GM18499 (cell line): ENCODE measurements at regions not wholly inside any gene's neighbourhood (a gene's known extent, or its start where the extent isn't known, plus 50 kb on each side); places are given as distances from the start of the nearest gene placed in this dataset.
"Not testable (repeated sequence)": the region's sequence is repeated elsewhere in the genome, so short reads cannot be mapped to it uniquely, and the experiment has no call there.

Experiments
- ATAC-seq: cut with Tn5 transposase; IDR thresholded peaks from one replicate; pipeline ENCODE4 v1.9.1; 2021; ENCODE audit warnings: moderate number of reproducible peaks; ENCODE audit not compliant: insufficient read depth, unreplicated experiment

DNA sequence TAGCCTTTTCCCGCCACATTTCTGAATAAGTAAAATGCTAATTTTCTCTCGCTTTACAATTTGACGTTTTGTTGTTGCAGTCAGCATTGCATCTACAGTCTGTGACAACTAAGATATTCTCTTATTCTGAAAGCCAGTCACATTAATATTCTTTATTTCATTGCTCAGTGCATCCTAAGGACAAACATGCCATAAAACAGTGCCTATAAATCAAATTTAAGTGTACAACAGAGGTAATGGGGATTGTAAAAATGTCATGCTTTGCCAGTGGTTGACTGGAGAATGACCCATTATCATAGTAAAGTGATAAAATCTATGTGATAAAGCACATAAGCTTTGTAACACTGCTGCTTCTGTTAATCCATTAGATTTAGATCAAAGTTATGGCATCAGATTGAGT lies 1850.0 kb upstream of the ACO1 start:
- no peak for ATAC-seq

DNA sequence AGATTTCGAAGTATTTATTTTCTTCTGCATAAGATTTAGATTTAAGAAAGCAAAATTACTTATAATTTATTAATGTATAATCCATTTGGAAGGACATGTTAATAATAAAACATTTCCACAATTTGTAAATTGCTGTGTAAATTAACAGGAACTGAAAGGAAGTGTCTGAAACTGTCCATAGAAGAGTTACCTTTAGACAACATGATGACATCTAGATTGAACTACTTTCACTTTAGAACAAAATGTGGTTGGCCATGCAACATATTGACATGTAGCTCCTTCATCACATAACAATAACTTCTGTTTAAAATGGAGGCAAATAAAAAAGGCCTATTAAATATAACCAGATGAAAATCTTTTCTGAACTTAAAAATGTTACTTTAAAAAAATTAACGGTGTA lies 1849.5 kb upstream of the ACO1 start:
- ATAC-seq, result no peak

DNA sequence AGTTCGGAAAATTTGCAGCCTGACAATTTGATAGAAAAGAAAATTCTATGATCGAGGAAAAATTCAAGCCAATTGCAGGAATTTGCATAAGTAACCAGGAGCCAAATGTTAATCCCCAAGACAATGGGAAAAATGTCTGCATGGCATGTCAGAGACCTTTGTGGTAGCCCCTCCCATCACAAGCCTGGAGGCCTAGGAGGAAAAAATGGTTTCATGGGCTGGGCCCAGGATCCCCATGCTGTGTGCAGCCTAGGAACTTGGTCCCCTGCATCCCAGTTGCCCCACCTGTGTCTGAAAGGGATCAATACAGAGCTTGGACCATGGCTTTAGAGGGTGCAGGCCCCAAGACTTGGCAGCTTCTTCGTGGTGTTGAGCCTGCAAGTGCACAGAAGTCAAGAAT lies 1847.9 kb upstream of the ACO1 start:
- ATAC-seq, result no peak

DNA sequence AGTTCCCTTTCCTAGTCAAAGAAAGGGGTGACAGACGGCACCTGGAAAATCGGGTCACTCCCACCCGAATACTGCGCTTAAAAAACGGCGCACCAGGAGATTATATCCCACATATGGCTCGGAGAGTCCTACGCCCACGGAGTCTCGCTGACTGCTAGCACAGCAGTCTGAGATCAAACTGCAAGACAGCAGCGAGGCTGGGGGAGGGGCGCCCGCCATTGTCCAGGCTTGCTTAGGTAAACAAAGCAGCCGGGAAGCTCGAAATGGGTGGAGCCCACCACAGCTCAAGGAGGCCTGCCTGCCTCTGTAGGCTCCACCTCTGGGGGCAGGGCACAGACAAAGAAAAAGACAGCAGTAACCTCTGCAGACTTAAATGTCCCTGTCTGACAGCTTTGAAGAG lies 1844.7 kb upstream of the ACO1 start:
- not testable (repeated sequence) for ATAC-seq

DNA sequence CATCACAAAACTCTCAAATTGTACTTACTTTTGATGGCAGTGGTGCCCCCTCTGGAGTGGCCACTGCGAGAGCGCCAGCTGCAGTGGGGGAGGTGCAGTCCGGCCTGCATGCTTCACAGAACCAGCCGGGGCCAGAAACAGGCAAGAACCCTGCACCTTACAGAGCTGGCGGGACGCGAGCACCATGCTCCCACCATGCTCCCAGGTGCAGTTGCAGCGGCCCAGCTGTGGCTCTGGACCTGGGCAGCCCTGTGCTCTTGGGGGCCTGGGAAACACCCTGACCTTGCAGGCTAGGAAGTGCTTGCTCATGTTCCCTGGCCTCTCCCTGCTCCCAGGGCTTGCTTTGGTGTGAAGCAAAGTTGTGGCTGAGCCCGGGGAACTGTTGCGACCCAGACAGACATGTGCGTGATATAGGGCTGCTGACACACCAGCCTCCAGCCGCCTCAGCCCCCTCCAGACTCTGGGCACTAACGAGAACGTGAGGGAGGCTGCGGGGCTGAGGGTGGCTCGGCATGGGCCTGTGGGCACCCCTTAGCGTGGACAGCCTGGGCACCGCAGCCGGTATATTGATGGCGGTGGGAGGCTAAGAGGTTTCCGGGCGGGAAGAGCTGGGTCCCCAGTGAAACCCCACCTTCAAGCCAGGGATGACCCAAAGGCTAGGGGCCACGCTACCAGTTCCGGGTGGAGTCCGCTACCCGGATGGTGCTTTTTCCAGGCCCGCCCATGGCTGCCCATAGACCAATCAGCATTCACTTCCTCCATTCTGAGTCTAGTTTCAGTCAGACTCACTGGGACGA lies 1809.9 kb upstream of the ACO1 start:
- no peak for ATAC-seq

DNA sequence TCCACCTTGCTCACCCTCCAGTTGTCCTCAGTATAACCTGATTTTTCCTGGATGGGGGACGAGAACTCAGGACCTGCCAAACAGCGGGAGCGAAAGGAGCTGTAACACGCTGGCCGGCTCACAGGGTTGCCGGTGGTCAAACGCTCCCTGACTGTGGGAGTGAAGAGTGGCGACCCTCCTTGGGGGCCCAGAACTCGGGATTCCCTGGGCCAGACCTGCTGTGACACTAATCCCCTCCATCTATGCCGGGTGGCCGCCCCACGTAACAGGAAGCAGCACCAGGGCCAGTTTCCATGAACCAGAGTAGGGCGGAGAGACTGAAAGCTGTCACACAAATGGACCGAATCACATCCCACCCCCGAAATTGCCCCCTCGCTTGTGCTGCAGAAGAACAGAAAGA lies 1809.2 kb upstream of the ACO1 start:
- no peak for ATAC-seq

DNA sequence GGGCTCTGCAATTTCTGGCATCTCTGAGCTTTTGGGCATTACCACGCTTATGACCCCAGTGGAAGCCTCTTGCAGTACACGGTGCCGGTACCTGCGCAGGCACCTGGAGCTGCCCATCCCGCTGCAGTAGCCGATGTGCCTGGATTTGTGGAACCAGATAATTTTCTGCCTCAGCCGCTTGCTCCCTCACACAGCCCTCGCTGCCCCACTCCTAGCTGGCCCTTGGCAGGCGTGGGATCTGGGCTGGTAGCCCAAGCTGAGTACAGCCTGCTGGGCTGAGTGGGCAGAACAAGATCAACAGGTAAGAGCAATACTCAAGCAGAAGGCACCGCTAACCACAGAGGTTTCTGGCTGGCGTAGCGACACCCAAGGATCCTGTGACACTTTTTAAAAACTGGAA lies 1808.8 kb upstream of the ACO1 start:
- no peak for ATAC-seq

DNA sequence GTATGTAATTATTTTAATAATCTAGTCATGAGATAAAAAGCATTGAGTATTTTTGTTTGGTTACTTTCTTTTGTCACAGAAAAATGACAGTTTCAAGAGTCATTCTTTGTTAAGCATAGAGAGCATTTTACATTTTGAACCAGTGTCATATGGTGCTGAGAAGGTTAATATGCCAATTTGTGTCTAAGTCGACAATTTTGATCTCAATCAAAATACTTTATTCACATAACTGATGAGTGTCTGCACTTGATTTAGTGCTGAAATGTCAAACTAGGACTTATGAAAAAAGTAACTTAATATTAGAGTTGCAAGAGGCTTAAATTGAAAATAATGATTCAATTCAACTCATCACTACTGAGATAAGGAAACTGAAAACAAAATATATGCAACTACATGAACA lies 1804.6 kb upstream of the ACO1 start:
- ATAC-seq, result no peak

DNA sequence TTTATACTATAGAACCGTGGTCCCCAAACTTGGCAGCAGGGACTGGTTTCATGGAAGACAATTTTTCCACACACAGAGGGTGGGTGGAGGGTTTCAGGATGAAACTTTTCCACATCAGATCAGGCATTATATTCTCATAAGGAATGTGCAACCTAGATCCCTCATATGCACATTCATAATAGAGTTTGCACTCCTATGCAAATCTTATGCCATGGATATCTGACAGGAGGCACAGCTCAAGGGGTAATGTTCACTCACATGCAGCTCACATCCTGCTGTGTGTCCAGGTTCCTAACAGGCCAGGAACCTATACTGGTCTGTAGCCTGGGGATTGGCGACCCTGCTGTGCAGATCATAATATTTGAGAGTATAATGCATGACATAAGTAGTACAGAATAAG lies 1802.2 kb upstream of the ACO1 start:
- no peak for ATAC-seq

GRCh38 chr9:30584559-30584958 lies 1799.9 kb upstream of the ACO1 start:
- no peak for ATAC-seq

DNA sequence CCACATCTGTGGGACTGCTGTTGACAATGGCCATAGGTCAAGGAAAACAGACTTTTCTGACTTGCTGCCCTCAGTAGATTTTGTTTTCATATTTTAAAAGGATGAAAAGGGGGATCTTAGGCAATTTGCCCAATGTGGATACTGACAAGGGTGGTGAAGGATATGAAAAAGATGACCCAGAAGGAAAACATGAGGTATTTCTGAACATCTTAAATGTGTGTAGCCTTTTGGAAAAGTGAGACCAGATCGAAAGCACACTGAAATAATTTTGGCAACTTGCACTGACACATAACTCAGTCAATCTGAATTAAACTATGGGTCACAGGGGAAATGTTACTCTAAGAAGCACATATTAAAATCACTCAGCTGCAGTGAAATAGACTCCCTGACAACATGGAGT lies 1793.0 kb upstream of the ACO1 start:
- no peak for ATAC-seq

DNA sequence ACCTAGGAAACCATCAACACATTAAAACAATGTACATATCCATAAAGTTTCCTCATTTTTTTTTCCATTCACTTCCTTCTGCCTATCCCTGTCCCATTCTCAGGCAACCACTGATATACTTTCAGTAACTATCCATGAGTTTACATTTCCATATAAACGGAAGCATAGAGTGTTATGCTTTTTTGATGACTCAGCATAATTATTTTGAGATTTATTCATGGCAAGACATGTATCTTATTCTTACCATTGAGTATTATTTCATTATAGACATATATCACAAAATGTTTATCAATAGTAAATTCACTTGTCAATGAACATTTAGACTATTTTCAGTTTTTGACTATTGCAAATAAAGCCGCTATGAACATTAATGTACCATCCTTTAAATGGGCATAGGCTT lies 1786.8 kb upstream of the ACO1 start:
- ATAC-seq, result no peak

DNA sequence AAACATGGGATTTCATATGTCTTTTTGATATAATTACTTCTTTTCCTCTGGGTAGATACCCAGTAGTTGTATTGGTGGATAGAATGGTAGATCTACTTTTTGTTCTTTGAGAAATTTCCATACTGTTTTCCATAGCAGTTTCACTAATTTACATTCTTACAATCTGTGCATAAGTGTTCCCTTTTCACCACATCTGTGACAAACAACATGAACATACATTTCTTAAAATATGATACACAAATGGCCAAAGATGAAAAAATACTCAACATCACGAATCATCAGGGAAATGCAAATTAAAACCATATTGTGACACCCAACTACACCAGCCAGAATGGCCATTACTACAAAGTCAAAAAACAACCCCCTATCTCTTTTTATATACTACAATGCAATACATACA lies 1778.5 kb upstream of the ACO1 start:
- no peak for ATAC-seq

- no peak for ATAC-seq
Measured at GRCh38 chr9:30609713-30610112, 1774.7 kb upstream of the ACO1 start.

GRCh38 chr9:30616782-30617181 lies 1767.7 kb upstream of the ACO1 start:
- ATAC-seq, result not testable (repeated sequence)

DNA sequence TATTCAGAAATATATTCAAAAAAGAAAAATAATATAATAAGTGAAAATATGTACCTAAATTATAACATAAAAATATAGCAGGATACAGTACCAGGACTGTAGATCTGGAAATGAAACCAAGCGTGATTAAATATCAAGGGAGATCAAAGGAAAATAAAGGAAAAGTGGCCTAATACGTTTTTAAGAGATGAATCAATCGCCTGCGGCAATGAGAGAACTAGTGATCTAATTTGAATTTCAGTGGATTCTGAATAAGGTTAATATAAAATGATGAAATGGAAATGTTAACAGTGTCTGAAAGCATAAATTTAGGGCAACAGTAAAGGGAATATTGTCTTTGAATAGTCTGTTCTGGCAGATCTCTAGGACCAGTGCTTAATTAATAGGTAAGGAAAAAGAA lies 1761.9 kb upstream of the ACO1 start:
- no peak for ATAC-seq

GRCh38 chr9:30628915-30629567 lies 1755.4 kb upstream of the ACO1 start:
- ATAC-seq, result no peak

DNA sequence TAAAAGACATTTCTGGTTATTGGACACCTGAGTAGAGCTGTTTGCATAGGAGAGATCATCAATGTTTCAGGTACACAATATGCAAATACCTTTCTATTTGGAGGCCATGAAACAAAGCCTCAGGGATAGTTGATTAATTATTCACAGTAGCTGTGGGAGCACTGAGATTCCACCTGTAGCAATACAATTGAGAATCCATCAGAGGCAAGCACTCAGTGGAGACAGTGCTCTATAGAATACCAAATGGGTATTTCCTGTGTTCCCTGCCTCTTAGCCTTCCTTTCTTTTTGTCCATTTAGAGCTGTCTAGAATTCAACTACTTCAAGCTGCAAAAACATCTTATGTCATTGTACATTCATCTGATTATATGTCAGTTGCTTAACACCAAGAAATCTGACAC lies 1754.0 kb upstream of the ACO1 start:
- no peak for ATAC-seq

GRCh38 chr9:30646639-30647038 lies 1737.8 kb upstream of the ACO1 start:
- not testable (repeated sequence) for ATAC-seq

DNA sequence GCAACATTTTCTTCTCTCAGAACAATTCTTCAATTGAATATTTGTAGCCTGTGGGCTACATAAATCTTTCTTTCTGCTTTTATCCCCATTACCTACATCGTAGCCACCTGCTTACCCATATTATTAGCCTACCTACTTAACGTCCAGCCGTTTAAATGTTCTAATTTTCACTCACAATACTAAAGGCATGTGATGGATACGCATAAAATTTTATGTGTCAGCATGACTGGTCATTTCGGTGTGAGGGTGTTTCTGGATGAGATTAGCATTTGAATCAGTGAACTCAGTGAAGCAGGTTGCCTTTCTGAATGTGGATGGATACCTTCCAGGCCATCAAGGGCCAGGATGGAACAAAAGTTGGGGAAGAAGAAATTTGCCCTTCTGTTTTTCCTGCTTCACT lies 1722.5 kb upstream of the ACO1 start:
- ATAC-seq, result no peak

DNA sequence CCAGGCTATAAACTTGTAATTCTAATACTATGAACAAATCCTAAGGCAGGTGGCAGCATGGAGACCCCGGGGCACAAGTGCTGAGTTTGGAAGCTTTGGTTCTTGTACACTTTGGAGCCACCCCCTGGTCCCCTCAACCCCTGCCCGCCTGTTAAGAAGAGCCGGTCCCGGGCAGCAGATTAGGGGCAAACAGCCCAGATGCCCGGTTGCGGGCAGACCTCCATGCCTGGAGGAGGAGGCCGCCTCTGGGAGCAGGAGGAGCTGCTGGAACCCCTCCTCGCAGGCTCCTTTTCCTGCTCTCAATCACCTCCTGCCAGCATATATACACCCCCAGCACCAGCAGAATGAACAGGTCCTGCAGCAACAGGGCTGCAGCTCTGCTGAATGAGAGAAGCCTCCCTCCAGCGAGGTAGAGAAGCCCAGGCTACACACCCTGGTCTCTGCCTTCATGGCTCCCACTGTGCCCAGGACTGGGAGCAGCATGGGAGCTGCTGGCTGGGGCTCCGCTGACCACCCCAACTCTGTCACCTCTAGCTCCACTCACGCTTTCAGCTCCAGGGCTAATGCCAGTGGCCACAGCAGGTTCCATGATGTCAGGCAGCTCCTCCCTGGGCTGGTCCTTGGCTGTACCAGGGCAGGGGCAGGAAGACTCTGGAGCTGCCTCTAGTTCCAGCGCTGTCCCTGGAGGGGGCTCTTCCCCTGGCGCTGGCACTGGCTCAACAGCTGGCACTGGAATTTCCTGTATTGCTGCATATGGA lies 1713.5 kb upstream of the ACO1 start:
- ATAC-seq, result no peak
